Liver (tissue), 3 donors: ENCODE measurements at regions not wholly inside any gene's neighbourhood (a gene's known extent, or its start where the extent isn't known, plus 50 kb on each side); places are given as distances from the start of the nearest gene placed in this dataset.

Experiments
- ATF3 ChIP-seq: IDR thresholded peaks from 2 replicates; pipeline ENCODE4 v1.6.1; 2016; ENCODE audit warnings: antibody characterized with exemption
- CTCF ChIP-seq: fragments of 150-350 bp; IDR thresholded peaks from 2 replicates; pipeline ENCODE4 v1.5.1; 2017; ENCODE audit warnings: improper control_type of control experiment, low read depth, low read length; ENCODE audit not compliant: missing input control
- FOXA1 ChIP-seq: IDR thresholded peaks from 2 replicates; pipeline ENCODE4 v1.6.1; 2016; ENCODE audit warnings: antibody characterized with exemption
- GABPA ChIP-seq, 2 donors: IDR thresholded peaks in 1 of 2; conservative IDR thresholded peaks in 1 of 2; 2 replicates each; pipeline ENCODE4 v1.6.1; 2016; ENCODE audit warnings: antibody characterized with exemption in 2 of 2, mild to moderate bottlenecking in 1 of 2, moderate library complexity in 1 of 2
- JUND ChIP-seq, 2 donors: IDR thresholded peaks; 2 replicates each; pipeline ENCODE4 v1.6.1; 2016; ENCODE audit warnings: antibody characterized with exemption in 2 of 2
- MAX ChIP-seq: IDR thresholded peaks from 2 replicates; pipeline ENCODE4 v1.6.1; 2016; ENCODE audit warnings: antibody characterized with exemption
- RAD21 ChIP-seq, 2 donors: IDR thresholded peaks; 2 replicates each; pipeline ENCODE4 v1.6.1; 2016; ENCODE audit warnings: antibody characterized with exemption in 2 of 2, mild to moderate bottlenecking in 2 of 2
- RXRA ChIP-seq, 2 donors: IDR thresholded peaks; 2 replicates each; pipeline ENCODE4 v1.6.1; 2017 to 2018; ENCODE audit warnings: antibody characterized with exemption in 2 of 2, mild to moderate bottlenecking in 1 of 2
- SP1 ChIP-seq: IDR thresholded peaks from 2 replicates; pipeline ENCODE4 v1.6.1; 2018; ENCODE audit warnings: antibody characterized with exemption, mild to moderate bottlenecking
- TAF1 ChIP-seq: conservative IDR thresholded peaks from 2 replicates; pipeline ENCODE4 v1.6.1; 2016; ENCODE audit warnings: antibody characterized with exemption, mild to moderate bottlenecking
- YY1 ChIP-seq: IDR thresholded peaks from 2 replicates; pipeline ENCODE4 v1.6.1; 2016; ENCODE audit warnings: antibody characterized with exemption, mild to moderate bottlenecking
- ZBTB33 ChIP-seq: IDR thresholded peaks from 2 replicates; pipeline ENCODE4 v1.6.1; 2016; ENCODE audit warnings: antibody characterized with exemption
- donor health status: healthy.
- donor health status: healthy.

GRCh38 chrX:147737690-147738089, 174.0 kb upstream of the FMR1 start:
- no peak for TF ChIP-seq MAX
- no peak for TF ChIP-seq ZBTB33
- no peak for TF ChIP-seq CTCF
- TF ChIP-seq FOXA1, result no peak
- no peak for TF ChIP-seq GABPA (IDR thresholded peaks at IDR 0.05 in 1 of 2, conservative IDR thresholded peaks at IDR 0.05 in 1 of 2)
- no peak for TF ChIP-seq RXRA (IDR thresholded peaks at IDR 0.05)
- TF ChIP-seq SP1, result no peak
- no peak for TF ChIP-seq JUND (IDR thresholded peaks at IDR 0.05)
- TF ChIP-seq ATF3, result no peak
- no peak for TF ChIP-seq RAD21 (IDR thresholded peaks at IDR 0.05)
- TF ChIP-seq TAF1, result no peak
- TF ChIP-seq YY1, result no peak
